ENCODE measurements at regions not wholly inside any gene's neighbourhood (a gene's known extent, or its start where the extent isn't known, plus 50 kb on each side); places are given as distances from the start of the nearest gene placed in this dataset.
A peak's percentile ranks its signal among the peaks of the same experiment; 100 is the strongest.

GRCh38 chr1:189336115-189337100 is 1141.3 kb downstream of the BRINP3 start (continued):
- TF ChIP-seq ETS1 (IDR thresholded peaks at IDR 0.05): no peak
- no peak for TF ChIP-seq ZNF114 (CRISPR knock-in tag; IDR thresholded peaks at IDR 0.05)
- TF ChIP-seq REST (IDR thresholded peaks at IDR 0.05; ENCODE audit: unreplicated experiment): no peak
- TF ChIP-seq POLR2AphosphoS5 (IDR thresholded peaks at IDR 0.05; ENCODE audit: low read depth): no peak
- TF ChIP-seq CTCF (conservative IDR thresholded peaks at IDR 0.05; ENCODE audit: low read depth in 2 of 2): no peak
- TF ChIP-seq CREB1 (CRISPR knock-in tag; IDR thresholded peaks at IDR 0.05; ENCODE audit: low read depth): no peak
- no peak for TF ChIP-seq NANOG (IDR thresholded peaks at IDR 0.05; ENCODE audit: borderline replicate concordance)
- no peak for TF ChIP-seq ZNF331 (CRISPR knock-in tag; IDR thresholded peaks at IDR 0.05; ENCODE audit: low read depth)
- TF ChIP-seq EZH2 (IDR thresholded peaks at IDR 0.05; ENCODE audit: low read depth, unreplicated experiment): no peak

DNA sequence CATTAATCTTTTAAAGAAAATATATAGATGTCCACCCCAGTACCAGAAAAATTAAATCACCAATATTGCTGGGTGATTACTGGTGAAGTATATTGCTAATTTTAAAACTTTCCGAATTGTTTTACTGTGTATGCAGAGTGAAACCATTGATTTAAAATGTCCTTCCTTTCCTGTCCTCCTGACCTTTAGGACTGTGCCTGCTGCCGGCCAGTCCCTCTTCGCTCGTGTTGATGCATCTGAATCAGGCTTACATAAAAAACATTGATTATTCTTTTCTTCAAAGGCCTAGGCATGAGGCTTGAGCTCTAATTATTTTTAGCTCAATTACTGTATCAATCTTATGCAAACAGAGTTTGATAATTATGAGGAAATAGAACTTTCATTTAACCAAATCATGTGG is 1128.1 kb downstream of the BRINP3 start:
- Histone ChIP-seq H2AFZ (peak overlapping the region; percentile 52; the same call in 1 of the 2 replicates), H3K27ac (ENCODE audit: low read depth) (no peak overlapping the region), H3F3A (replicated peaks; ENCODE audit: low read depth) (no peaks in the 10 kb centered on the region), H3K4me3 (no peak overlapping the region), H4K20me1 (replicated peaks; ENCODE audit: insufficient read depth) (no peaks in the 10 kb centered on the region), H3K27me3 (ENCODE audit: insufficient read depth) (no peaks in the 10 kb centered on the region), H3K9me2 (ENCODE audit: insufficient read depth) (no peaks in the 10 kb centered on the region), H3K79me2 (replicated peaks; ENCODE audit: insufficient read depth) (no peaks in the 10 kb centered on the region), H3K4me1 (ENCODE audit: insufficient read depth) (no peaks in the 10 kb centered on the region), H3K36me3 (ENCODE audit: insufficient read depth) (no peaks in the 10 kb centered on the region), H3K4me2 (no peak overlapping the region)
- H3K4me1 Mint-ChIP-seq: no peaks in the 10 kb centered on the region; the same call in 2 of the 3 replicates
- DNase-seq (ENCODE audit: low spot score): no peak
- H3K9me3 Mint-ChIP-seq: no peaks in the 10 kb centered on the region
- H3K36me3 Mint-ChIP-seq (ENCODE audit: low read depth): no peaks in the 10 kb centered on the region
- no peak for ATAC-seq
- H3K27ac Mint-ChIP-seq: peak overlapping the region; percentile 53; the same call in 1 of the 2 replicates
- no peak overlapping the region for H3K4me3 Mint-ChIP-seq
- H3K27me3 Mint-ChIP-seq (ENCODE audit: insufficient read depth, low read depth, poor library complexity): peaks cover 2% of the 10 kb centered on the region
- TF ChIP-seq ZNF331 (CRISPR knock-in tag; IDR thresholded peaks at IDR 0.05; ENCODE audit: low read depth) (no peak), NANOG (IDR thresholded peaks at IDR 0.05; ENCODE audit: borderline replicate concordance) (no peak), EZH2 (IDR thresholded peaks at IDR 0.05; ENCODE audit: low read depth, unreplicated experiment) (no peak), JUNB (IDR thresholded peaks at IDR 0.05; ENCODE audit: unreplicated experiment) (no peak)
- TF ChIP-seq, protein P1, sequence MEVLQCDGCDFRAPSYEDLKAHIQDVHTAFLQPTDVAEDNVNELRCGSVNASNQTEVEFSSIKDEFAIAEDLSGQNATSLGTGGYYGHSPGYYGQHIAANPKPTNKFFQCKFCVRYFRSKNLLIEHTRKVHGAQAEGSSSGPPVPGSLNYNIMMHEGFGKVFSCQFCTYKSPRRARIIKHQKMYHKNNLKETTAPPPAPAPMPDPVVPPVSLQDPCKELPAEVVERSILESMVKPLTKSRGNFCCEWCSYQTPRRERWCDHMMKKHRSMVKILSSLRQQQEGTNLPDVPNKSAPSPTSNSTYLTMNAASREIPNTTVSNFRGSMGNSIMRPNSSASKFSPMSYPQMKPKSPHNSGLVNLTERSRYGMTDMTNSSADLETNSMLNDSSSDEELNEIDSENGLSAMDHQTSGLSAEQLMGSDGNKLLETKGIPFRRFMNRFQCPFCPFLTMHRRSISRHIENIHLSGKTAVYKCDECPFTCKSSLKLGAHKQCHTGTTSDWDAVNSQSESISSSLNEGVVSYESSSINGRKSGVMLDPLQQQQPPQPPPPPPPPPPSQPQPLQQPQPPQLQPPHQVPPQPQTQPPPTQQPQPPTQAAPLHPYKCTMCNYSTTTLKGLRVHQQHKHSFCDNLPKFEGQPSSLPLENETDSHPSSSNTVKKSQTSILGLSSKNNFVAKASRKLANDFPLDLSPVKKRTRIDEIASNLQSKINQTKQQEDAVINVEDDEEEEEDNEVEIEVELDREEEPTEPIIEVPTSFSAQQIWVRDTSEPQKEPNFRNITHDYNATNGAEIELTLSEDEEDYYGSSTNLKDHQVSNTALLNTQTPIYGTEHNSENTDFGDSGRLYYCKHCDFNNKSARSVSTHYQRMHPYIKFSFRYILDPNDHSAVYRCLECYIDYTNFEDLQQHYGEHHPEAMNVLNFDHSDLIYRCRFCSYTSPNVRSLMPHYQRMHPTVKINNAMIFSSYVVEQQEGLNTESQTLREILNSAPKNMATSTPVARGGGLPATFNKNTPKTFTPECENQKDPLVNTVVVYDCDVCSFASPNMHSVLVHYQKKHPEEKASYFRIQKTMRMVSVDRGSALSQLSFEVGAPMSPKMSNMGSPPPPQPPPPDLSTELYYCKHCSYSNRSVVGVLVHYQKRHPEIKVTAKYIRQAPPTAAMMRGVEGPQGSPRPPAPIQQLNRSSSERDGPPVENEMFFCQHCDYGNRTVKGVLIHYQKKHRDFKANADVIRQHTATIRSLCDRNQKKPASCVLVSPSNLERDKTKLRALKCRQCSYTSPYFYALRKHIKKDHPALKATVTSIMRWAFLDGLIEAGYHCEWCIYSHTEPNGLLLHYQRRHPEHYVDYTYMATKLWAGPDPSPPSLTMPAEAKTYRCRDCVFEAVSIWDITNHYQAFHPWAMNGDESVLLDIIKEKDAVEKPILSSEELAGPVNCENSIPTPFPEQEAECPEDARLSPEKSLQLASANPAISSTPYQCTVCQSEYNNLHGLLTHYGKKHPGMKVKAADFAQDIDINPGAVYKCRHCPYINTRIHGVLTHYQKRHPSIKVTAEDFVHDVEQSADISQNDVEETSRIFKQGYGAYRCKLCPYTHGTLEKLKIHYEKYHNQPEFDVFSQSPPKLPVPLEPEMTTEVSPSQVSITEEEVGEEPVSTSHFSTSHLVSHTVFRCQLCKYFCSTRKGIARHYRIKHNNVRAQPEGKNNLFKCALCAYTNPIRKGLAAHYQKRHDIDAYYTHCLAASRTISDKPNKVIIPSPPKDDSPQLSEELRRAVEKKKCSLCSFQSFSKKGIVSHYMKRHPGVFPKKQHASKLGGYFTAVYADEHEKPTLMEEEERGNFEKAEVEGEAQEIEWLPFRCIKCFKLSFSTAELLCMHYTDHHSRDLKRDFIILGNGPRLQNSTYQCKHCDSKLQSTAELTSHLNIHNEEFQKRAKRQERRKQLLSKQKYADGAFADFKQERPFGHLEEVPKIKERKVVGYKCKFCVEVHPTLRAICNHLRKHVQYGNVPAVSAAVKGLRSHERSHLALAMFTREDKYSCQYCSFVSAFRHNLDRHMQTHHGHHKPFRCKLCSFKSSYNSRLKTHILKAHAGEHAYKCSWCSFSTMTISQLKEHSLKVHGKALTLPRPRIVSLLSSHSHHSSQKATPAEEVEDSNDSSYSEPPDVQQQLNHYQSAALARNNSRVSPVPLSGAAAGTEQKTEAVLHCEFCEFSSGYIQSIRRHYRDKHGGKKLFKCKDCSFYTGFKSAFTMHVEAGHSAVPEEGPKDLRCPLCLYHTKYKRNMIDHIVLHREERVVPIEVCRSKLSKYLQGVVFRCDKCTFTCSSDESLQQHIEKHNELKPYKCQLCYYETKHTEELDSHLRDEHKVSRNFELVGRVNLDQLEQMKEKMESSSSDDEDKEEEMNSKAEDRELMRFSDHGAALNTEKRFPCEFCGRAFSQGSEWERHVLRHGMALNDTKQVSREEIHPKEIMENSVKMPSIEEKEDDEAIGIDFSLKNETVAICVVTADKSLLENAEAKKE (CRISPR knock-in tag; IDR thresholded peaks at IDR 0.05): no peak

All from GM23338 (cell line).